Smooth muscle cell (in vitro differentiated cells): ENCODE measurements at regions not wholly inside any gene's neighbourhood (a gene's known extent, or its start where the extent isn't known, plus 50 kb on each side); places are given as distances from the start of the nearest gene placed in this dataset.

Source experiments
- DNase-seq: peaks from one replicate; lab custom pipeline; 2025; ENCODE audit not compliant: unreplicated experiment; lab: John Stamatoyannopoulos, UW
- H2AFZ ChIP-seq: fragments of 200-600 bp; sonication (generic); 2 replicates; pipeline ENCODE4 v1.6.0; 2016; ENCODE audit warnings: antibody characterized with exemption, low read depth, mild to moderate bottlenecking
- H3F3A ChIP-seq: fragments of 200-600 bp; sonication (generic); 2 replicates; pipeline ENCODE4 v1.6.0; 2017; ENCODE audit warnings: antibody characterized with exemption, low read depth
- H3K27ac ChIP-seq: fragments of 200-600 bp; sonication (generic); 2 replicates; pipeline ENCODE4 v1.5.1; 2016; ENCODE audit warnings: low read depth, mild to moderate bottlenecking
- H3K27me3 ChIP-seq: fragments of 200-600 bp; sonication (generic); 2 replicates; pipeline ENCODE4 v1.6.1; 2016; ENCODE audit warnings: low read depth, mild to moderate bottlenecking
- H3K36me3 ChIP-seq: fragments of 200-600 bp; sonication (generic); 2 replicates; pipeline ENCODE4 v1.5.1; 2016; ENCODE audit warnings: low read depth
- H3K4me1 ChIP-seq: fragments of 200-600 bp; sonication (generic); 2 replicates; pipeline ENCODE4 v1.5.1; 2016; ENCODE audit warnings: low read depth
- H3K4me2 ChIP-seq: fragments of 200-600 bp; sonication (generic); 2 replicates; pipeline ENCODE4 v1.6.0; 2016; ENCODE audit warnings: mild to moderate bottlenecking
- H3K4me3 ChIP-seq: fragments of 200-600 bp; sonication (generic); 2 replicates; pipeline ENCODE4 v1.5.1; 2016; ENCODE audit warnings: mild to moderate bottlenecking
- H3K79me2 ChIP-seq: fragments of 200-600 bp; sonication (generic); 2 replicates; pipeline ENCODE4 v1.6.0; 2016; ENCODE audit warnings: low read depth, mild to moderate bottlenecking
- H3K9ac ChIP-seq: fragments of 200-600 bp; sonication (generic); 2 replicates; pipeline ENCODE4 v1.6.0; 2016; ENCODE audit warnings: low read depth
- H3K9me3 ChIP-seq: fragments of 200-600 bp; sonication (generic); replicated peaks from 2 replicates; pipeline ENCODE4 v1.5.1; 2016; ENCODE audit warnings: low read depth
- H4K20me1 ChIP-seq: fragments of 200-600 bp; sonication (generic); 2 replicates; pipeline ENCODE4 v1.6.0; 2016; ENCODE audit warnings: low read depth
- CTCF ChIP-seq: fragments of 200-600 bp; sonication (generic); IDR thresholded peaks from 2 replicates; pipeline ENCODE4 v1.5.1; 2017; ENCODE audit warnings: borderline replicate concordance, mild to moderate bottlenecking, antibody characterized with exemption; ENCODE audit not compliant: insufficient read depth, poor library complexity, severe bottlenecking
- WGBS: methylation state at CpG from one replicate; pipeline ENCODE4 v1.1.7; 2016; ENCODE audit warnings: low lambda C conversion rate; 5-methylcytosine and 5-hydroxymethylcytosine counted together

GRCh38 chr4:138413273-138413672 is 171.1 kb upstream of the SLC7A11 start:
- Histone ChIP-seq H4K20me1 (no peaks in the 10 kb centered on the region), H3K79me2 (no peaks in the 10 kb centered on the region), H3K4me1 (no peaks in the 10 kb centered on the region), H3K9ac (no peak overlapping the region), H3K36me3 (no peaks in the 10 kb centered on the region), H2AFZ (no peak overlapping the region), H3K4me3 (no peak overlapping the region), H3K4me2 (no peak overlapping the region), H3K27me3 (no peaks in the 10 kb centered on the region), H3K27ac (no peak overlapping the region), H3F3A (no peaks in the 10 kb centered on the region), H3K9me3 (no peaks in the 10 kb centered on the region)
- DNase-seq = no peak
- WGBS = 79% methylated on average over 1 of the region's 1 CpG
- no peak for TF ChIP-seq CTCF

- 98% methylated on average over 5 of the region's 5 CpGs for WGBS
- DNase-seq = no peak
- Histone ChIP-seq H3K9me3 (no peaks in the 10 kb centered on the region), H3K36me3 (no peaks in the 10 kb centered on the region), H2AFZ (no peak overlapping the region), H3F3A (no peaks in the 10 kb centered on the region), H3K79me2 (no peaks in the 10 kb centered on the region), H4K20me1 (no peaks in the 10 kb centered on the region), H3K4me2 (no peak overlapping the region), H3K27ac (no peak overlapping the region), H3K27me3 (no peaks in the 10 kb centered on the region), H3K4me1 (no peaks in the 10 kb centered on the region), H3K4me3 (no peak overlapping the region), H3K9ac (no peak overlapping the region)
- no peak for TF ChIP-seq CTCF
Observed at GRCh38 chr4:138412847-138413246, 170.7 kb upstream of the SLC7A11 start.

- Histone ChIP-seq H3K9ac (no peak overlapping the region), H3K27ac (no peak overlapping the region), H2AFZ (no peak overlapping the region), H3K9me3 (no peaks in the 10 kb centered on the region), H3K36me3 (no peaks in the 10 kb centered on the region), H3K4me1 (no peaks in the 10 kb centered on the region), H3K79me2 (no peaks in the 10 kb centered on the region), H3K4me3 (no peak overlapping the region), H3K27me3 (no peaks in the 10 kb centered on the region), H4K20me1 (no peaks in the 10 kb centered on the region), H3F3A (no peaks in the 10 kb centered on the region), H3K4me2 (no peak overlapping the region)
- TF ChIP-seq CTCF = no peak
- DNase-seq = no peak
Observed at GRCh38 chr4:138410266-138410665, 168.1 kb upstream of the SLC7A11 start.

GRCh38 chr4:138409670-138410069 is 167.5 kb upstream of the SLC7A11 start:
- no peaks in the 10 kb centered on the region for H3K79me2 ChIP-seq
- no peak overlapping the region for H3K27ac ChIP-seq
- no peak overlapping the region for H3K4me2 ChIP-seq
- H3K27me3 ChIP-seq = no peaks in the 10 kb centered on the region
- no peak overlapping the region for H3K4me3 ChIP-seq
- H4K20me1 ChIP-seq = no peaks in the 10 kb centered on the region
- H3F3A ChIP-seq = no peaks in the 10 kb centered on the region
- no peak for DNase-seq
- H3K9ac ChIP-seq = no peak overlapping the region
- H3K9me3 ChIP-seq = no peaks in the 10 kb centered on the region
- WGBS = 87% methylated on average over 3 of the region's 3 CpGs
- no peak for TF ChIP-seq CTCF
- H2AFZ ChIP-seq = no peak overlapping the region
- no peaks in the 10 kb centered on the region for H3K36me3 ChIP-seq
- no peaks in the 10 kb centered on the region for H3K4me1 ChIP-seq
